IPS-15b (cell line): ENCODE measurements at regions not wholly inside any gene's neighbourhood (a gene's known extent, or its start where the extent isn't known, plus 50 kb on each side); places are given as distances from the start of the nearest gene placed in this dataset.
A peak's percentile ranks its signal among the peaks of the same experiment; 100 is the strongest.

Source experiments
- H3K27me3 ChIP-seq: one replicate; pipeline ENCODE4 v1.6.1; 2013; ENCODE audit warnings: low read length; ENCODE audit not compliant: control insufficient read depth, insufficient read depth
- H3K36me3 ChIP-seq: one replicate; pipeline ENCODE4 v1.6.1; 2013; ENCODE audit warnings: low read length; ENCODE audit not compliant: control insufficient read depth, insufficient read depth
- H3K4me1 ChIP-seq: one replicate; pipeline ENCODE4 v1.6.1; 2013; ENCODE audit warnings: mild to moderate bottlenecking, low read length; ENCODE audit not compliant: control insufficient read depth, insufficient read depth
- H3K4me3 ChIP-seq: one replicate; pipeline ENCODE4 v1.5.1; 2013; ENCODE audit warnings: low read depth, low read length
- H3K9ac ChIP-seq: one replicate; pipeline ENCODE4 v1.6.1; 2013; ENCODE audit warnings: low read depth, mild to moderate bottlenecking, low read length
- H3K9me3 ChIP-seq: one replicate; pipeline ENCODE4 v1.6.1; 2013; ENCODE audit warnings: mild to moderate bottlenecking, low read length; ENCODE audit not compliant: control insufficient read depth, insufficient read depth

GRCh38 chr1:22287273-22287672, 144.4 kb upstream of the WNT4 start:
- Histone ChIP-seq H3K9ac (no peak overlapping the region), H3K4me1 (no peaks in the 10 kb centered on the region), H3K9me3 (no peaks in the 10 kb centered on the region), H3K36me3 (no peaks in the 10 kb centered on the region), H3K27me3 (no peaks in the 10 kb centered on the region), H3K4me3 (no peak overlapping the region)

- H3K4me3 ChIP-seq, result no peak overlapping the region
- no peaks in the 10 kb centered on the region for H3K36me3 ChIP-seq
- H3K4me1 ChIP-seq, result no peaks in the 10 kb centered on the region
- H3K9ac ChIP-seq, result no peak overlapping the region
- no peaks in the 10 kb centered on the region for H3K9me3 ChIP-seq
- H3K27me3 ChIP-seq, result no peaks in the 10 kb centered on the region
These were observed 145.1 kb upstream of the WNT4 start for GRCh38 chr1:22287946-22288520.

GRCh38 chr1:22288593-22289241, 145.8 kb upstream of the WNT4 start:
- H3K36me3 ChIP-seq, result no peaks in the 10 kb centered on the region
- no peaks in the 10 kb centered on the region for H3K9me3 ChIP-seq
- H3K27me3 ChIP-seq, result no peaks in the 10 kb centered on the region
- no peaks in the 10 kb centered on the region for H3K4me1 ChIP-seq
- no peak overlapping the region for H3K9ac ChIP-seq
- no peak overlapping the region for H3K4me3 ChIP-seq

GRCh38 chr1:22289307-22289995, 146.6 kb upstream of the WNT4 start:
- no peaks in the 10 kb centered on the region for H3K27me3 ChIP-seq
- no peaks in the 10 kb centered on the region for H3K9me3 ChIP-seq
- no peak overlapping the region for H3K4me3 ChIP-seq
- H3K4me1 ChIP-seq, result no peaks in the 10 kb centered on the region
- no peak overlapping the region for H3K9ac ChIP-seq
- no peaks in the 10 kb centered on the region for H3K36me3 ChIP-seq

- no peaks in the 10 kb centered on the region for H3K36me3 ChIP-seq
- no peak overlapping the region for H3K9ac ChIP-seq
- H3K9me3 ChIP-seq, result no peaks in the 10 kb centered on the region
- no peak overlapping the region for H3K4me3 ChIP-seq
- no peaks in the 10 kb centered on the region for H3K27me3 ChIP-seq
- H3K4me1 ChIP-seq, result no peaks in the 10 kb centered on the region
These were observed 147.3 kb upstream of the WNT4 start for GRCh38 chr1:22290157-22290556.

- H3K4me1 ChIP-seq, result no peaks in the 10 kb centered on the region
- no peaks in the 10 kb centered on the region for H3K27me3 ChIP-seq
- no peaks in the 10 kb centered on the region for H3K9me3 ChIP-seq
- H3K4me3 ChIP-seq, result no peak overlapping the region
- H3K36me3 ChIP-seq, result no peaks in the 10 kb centered on the region
- no peak overlapping the region for H3K9ac ChIP-seq
These were observed 147.7 kb upstream of the WNT4 start for GRCh38 chr1:22290611-22291010.

GRCh38 chr1:22291057-22291456, 148.2 kb upstream of the WNT4 start:
- no peaks in the 10 kb centered on the region for H3K27me3 ChIP-seq
- H3K4me3 ChIP-seq, result no peak overlapping the region
- H3K9me3 ChIP-seq, result no peaks in the 10 kb centered on the region
- H3K9ac ChIP-seq, result no peak overlapping the region
- H3K4me1 ChIP-seq, result no peaks in the 10 kb centered on the region
- no peaks in the 10 kb centered on the region for H3K36me3 ChIP-seq

- Histone ChIP-seq H3K4me1 (no peaks in the 10 kb centered on the region), H3K9ac (peak overlapping the region; percentile 5), H3K9me3 (no peaks in the 10 kb centered on the region), H3K4me3 (no peak overlapping the region), H3K36me3 (no peaks in the 10 kb centered on the region), H3K27me3 (no peaks in the 10 kb centered on the region)
These were observed 148.6 kb upstream of the WNT4 start for GRCh38 chr1:22291494-22291893.

GRCh38 chr1:22292011-22292788, 149.3 kb upstream of the WNT4 start:
- Histone ChIP-seq H3K36me3 (no peaks in the 10 kb centered on the region), H3K27me3 (no peaks in the 10 kb centered on the region), H3K9ac (peak overlapping the region; percentile 5), H3K4me1 (no peaks in the 10 kb centered on the region), H3K9me3 (no peaks in the 10 kb centered on the region), H3K4me3 (no peak overlapping the region)

GRCh38 chr1:22295396-22295795, 152.5 kb upstream of the WNT4 start:
- H3K4me1 ChIP-seq, result no peaks in the 10 kb centered on the region
- no peaks in the 10 kb centered on the region for H3K36me3 ChIP-seq
- no peaks in the 10 kb centered on the region for H3K9me3 ChIP-seq
- no peaks in the 10 kb centered on the region for H3K27me3 ChIP-seq
- no peak overlapping the region for H3K9ac ChIP-seq
- no peak overlapping the region for H3K4me3 ChIP-seq

GRCh38 chr1:22295856-22296255, 153.0 kb upstream of the WNT4 start:
- no peaks in the 10 kb centered on the region for H3K36me3 ChIP-seq
- H3K9ac ChIP-seq, result no peak overlapping the region
- H3K27me3 ChIP-seq, result no peaks in the 10 kb centered on the region
- H3K4me3 ChIP-seq, result no peak overlapping the region
- no peaks in the 10 kb centered on the region for H3K4me1 ChIP-seq
- no peaks in the 10 kb centered on the region for H3K9me3 ChIP-seq
